HG03064 (cell line): ENCODE measurements at regions not wholly inside any gene's neighbourhood (a gene's known extent, or its start where the extent isn't known, plus 50 kb on each side); places are given as distances from the start of the nearest gene placed in this dataset.
"Not testable (repeated sequence)": the region's sequence is repeated elsewhere in the genome, so short reads cannot be mapped to it uniquely, and the experiment has no call there.

Experiments
- ATAC-seq: cut with Tn5 transposase; IDR thresholded peaks from one replicate; pipeline ENCODE4 v1.9.1; 2021; ENCODE audit warnings: low read depth; ENCODE audit not compliant: unreplicated experiment

GRCh38 chr11:34001557-34002064 lies 49.9 kb upstream of the CAPRIN1 start:
- no peak for ATAC-seq

DNA sequence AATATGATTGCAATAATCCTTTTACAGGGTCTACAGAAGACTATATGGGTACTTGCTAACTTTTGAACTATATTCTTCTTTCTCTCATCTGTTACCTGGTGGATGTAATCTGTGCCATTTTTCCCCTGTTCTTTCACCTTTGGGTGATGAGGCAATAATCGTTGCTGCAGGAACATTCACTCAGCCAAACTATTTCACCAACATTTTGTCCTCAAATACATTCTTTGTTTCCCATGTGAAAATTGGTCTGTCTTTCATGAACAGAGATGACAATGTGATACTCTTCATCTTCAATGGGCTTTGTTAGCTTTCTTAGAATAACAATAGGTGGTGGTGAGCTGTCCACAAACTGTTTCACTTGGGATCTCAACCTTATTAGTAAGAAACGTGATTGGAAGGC lies 52.1 kb upstream of the CAPRIN1 start:
- ATAC-seq: no peak

GRCh38 chr11:33997584-33998251 lies 53.8 kb upstream of the CAPRIN1 start:
- no peak for ATAC-seq

DNA sequence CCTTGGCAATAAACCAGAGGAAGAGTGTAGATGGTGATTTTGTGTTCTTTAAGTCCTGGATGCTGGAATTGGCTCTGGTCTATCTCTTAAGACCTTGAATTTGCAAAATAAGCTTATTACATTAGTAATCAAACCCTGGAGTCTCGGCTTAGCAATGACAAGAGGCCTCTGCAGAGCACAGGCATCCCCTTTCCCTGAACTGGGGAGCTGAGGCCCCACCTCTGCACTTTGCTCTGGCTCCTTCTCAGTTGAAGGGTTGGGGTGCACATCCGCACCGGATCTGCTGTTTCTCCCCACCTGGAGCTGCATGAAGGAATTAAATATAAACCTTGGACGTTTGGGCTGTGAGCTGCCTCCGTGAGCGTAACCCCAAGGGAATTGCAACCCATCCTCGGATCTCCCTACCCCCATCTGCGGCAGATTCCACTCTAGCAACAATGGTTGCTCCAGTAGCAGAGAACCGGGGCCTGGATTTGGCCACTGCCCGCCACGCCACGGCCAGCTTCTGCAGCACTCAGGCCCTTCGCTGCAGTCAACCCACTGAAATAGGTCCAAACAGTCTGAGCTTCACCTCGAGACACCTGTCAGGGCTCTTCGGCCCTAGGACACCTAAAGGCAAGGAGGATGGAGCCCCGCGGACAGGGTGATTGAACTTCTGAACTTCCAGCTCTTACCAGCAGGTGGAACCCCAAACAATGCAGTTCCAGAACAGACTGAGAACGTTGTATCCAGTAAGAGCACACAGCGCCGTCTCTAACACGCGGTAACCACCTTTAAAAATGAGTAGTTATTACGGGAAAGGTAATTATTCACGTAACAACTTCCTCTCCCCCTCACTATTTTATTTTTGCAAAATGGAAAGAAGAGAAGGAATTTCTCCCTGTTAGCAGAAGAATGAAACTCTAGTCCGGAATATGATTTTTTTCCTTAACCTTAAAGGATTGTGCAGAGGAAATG lies 54.8 kb upstream of the CAPRIN1 start:
- ATAC-seq: peak; percentile 65

- no peak for ATAC-seq
Observed at GRCh38 chr11:33994937-33995336, 56.6 kb upstream of the CAPRIN1 start.

GRCh38 chr11:33991136-33991535 lies 60.4 kb upstream of the CAPRIN1 start:
- ATAC-seq: not testable (repeated sequence)

GRCh38 chr11:33990131-33990530 lies 61.4 kb upstream of the CAPRIN1 start:
- not testable (repeated sequence) for ATAC-seq

DNA sequence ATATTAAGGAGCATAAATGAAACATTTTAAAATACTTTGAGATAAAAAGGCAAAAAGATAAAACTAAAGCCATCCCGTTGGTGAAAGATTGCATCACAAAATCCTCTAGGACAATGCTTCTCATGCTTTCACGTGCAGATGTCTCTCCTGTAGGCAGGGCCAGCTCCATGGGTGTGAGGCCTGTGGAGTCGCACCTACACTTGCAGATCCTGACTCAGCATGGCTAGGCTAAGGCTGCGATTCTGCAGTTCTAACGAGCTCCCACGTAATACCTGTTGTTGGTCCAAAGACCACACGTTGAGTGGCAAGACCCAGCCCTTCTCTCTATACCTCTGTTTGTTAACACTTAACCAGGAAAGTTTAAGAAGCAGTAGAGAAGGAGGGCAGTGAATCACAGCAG lies 62.1 kb upstream of the CAPRIN1 start:
- ATAC-seq: no peak

DNA sequence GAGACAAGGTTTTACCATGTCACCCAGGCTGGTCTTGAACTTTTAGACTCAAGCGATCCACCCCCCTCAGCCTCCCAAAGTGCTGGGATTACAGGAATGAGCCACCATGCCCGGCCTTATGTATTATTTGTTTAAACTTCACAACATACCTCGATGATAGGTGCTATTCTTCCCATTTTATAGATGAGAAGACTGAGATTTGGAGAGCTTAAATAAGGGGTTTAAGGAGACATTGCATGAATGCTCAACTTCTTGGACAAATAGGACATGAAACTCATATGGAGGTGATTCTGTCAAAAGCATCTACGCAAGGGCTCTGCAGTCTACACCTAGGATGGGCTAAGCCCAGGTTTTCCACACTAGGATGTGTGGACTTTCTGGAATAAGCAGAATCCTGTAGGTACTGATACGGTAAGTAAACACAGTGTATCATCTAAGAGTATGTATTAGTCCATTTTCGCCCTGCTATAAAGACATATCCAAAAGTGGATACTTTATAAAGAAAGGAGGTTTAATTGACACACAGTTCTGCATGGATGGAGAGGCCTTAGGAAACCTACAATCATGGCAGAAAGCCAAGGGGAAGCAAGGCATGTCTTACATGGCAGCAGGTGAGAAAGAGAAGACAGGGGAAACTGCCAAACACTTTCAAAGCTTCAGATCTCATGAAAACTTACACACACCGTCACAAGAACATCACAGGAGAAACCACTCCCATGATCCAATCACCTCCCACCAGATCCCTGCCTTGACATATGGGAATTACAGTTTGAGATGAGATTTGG lies 62.8 kb upstream of the CAPRIN1 start:
- ATAC-seq: no peak

DNA sequence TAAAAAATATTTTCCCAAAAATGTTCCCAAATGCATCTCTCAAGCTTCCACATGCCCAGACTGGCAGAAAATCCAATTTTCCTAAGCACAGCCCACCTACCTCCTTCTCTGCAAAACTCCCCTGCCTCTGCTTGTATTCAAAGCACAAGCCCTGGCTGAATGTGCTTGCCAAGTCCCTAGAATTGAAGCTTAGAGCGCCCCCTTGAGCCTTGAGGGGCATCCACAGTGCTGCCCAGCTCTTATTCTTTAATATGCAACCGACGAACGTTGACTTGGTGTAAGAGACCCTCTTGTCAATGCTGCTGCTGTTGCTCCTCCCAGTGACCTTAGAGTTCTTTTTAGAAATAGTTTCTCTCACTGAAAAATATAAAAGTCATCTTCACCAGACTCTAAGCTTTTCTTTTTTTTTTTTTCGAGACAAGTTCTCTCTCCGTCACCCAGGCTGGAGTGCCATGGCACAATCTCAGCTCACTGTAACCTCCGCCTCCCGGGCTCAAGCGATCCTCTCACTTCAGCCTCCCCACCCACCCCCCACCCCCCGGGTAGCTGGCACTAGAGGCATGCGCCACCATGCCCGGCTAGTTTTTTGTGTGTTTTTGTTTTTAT lies 63.5 kb upstream of the CAPRIN1 start:
- ATAC-seq: no peak

DNA sequence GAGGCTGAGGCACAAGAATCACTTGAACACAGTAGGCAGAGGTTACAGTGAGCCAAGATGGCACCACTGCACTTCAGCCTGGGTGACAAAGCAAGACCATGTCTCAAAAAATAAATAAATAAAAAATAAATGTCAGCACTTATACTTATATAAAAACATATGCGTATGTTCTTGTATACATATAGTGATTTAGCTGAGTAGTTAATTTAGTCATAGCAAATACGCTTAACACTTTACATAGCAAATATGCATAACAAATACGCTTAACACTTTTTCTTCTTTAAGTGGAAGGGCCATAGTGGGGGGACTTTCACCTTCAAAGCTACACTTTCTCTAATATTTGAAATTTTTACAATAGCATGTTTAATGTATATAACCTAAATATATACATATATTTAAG lies 64.0 kb upstream of the CAPRIN1 start:
- ATAC-seq: no peak

GRCh38 chr11:33986597-33987501 lies 64.7 kb upstream of the CAPRIN1 start:
- not testable (repeated sequence) for ATAC-seq

DNA sequence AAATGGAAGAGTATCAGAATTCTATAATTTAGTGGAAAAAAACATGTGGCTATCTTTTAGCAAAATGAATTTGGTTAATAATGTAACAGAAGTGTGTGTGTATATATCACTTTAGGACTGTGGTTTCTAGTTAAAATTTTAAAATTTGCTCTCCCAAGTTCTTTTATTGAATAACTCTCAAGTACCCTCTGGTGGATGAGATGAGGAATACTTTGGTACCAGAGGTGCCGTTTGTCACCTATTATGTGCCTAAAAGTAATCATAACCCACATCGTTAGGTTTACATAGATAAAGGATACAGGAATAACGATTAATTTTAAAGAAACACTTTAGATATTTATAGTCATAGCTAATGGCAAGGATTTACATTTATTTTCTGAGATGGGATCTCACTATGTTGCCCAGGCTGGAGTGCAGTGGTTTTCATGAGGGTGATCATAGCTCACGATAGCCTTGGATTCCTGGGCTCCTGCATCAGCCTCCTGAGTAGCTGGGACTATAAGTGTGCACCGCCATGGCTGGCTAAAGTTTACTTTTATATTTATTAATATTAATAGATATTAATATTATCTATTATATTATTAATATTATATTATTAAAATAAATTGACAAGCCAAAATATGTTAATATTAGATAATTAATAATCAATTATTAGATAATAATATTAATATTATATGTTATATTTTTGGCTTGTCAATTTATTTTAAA lies 66.7 kb upstream of the CAPRIN1 start:
- ATAC-seq: no peak

GRCh38 chr11:33982661-33983060 lies 68.9 kb upstream of the CAPRIN1 start:
- ATAC-seq: no peak

GRCh38 chr11:33980897-33981296 lies 70.6 kb upstream of the CAPRIN1 start:
- no peak for ATAC-seq

DNA sequence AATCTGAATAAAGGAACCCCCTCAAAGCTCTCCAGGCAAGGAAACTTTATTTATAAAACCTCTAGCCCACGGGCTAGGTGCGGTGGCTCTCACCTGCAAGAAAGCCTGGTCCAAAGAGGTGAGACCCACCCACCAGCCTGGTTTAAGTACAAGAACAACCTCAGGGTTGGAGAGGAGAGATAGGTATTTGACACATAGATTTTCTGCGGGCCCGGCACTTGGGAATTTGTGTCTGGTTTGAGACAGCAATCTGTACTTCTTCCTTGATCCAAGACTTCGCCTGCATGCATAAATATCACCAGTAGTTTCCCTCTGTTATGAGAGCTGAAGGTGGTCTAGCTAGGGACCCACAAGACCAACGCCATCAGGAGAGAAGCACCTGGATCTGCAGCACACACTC lies 73.2 kb upstream of the CAPRIN1 start:
- no peak for ATAC-seq

- no peak for ATAC-seq
Observed at GRCh38 chr11:33977676-33978075, 73.9 kb upstream of the CAPRIN1 start.

DNA sequence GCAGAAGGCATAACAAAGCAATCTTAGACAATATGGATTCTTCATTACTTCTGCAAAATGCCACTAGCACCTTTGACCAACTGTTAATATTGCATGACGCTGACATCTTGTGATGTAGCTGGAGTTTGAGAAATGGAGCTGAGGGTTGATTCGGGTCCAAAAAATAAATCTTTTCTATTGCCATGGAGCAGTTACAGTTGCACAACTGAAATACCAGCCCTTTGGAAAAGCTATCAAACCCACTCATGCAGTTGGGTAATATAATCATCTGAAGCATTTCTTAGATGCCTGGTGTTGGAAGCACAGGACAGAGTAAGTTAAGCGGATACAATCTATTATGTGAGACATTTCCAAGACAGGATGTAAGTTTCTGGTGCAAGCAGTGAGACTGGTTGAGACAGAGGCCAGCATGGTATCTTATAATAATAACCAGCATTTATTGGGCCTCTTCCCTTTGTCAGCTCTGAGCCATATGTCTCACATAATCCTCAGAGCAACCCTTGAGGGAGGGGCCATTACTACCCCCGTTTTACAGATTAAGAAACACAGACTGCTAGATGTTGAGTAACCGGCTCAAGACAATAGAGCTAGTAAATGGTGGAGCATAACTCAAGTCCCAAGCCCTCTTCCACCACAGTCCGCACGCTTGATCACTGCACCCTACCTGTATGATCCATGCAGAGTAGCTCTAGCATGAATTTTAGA lies 74.9 kb upstream of the CAPRIN1 start:
- no peak for ATAC-seq
